HCT116 (cell line): ENCODE measurements at regions not wholly inside any gene's neighbourhood (a gene's known extent, or its start where the extent isn't known, plus 50 kb on each side); places are given as distances from the start of the nearest gene placed in this dataset.

Experiments
- ATAC-seq: fragments of 200-7000 bp; cut with Tn5 transposase; 2 replicates; pipeline ENCODE4 v1.9.1; 2020; ENCODE audit warnings: mild to moderate bottlenecking, moderate library complexity
- BruUV-seq: library from RNA; stranded (reverse); fragments of 400-500 nt; replicated peaks from 2 replicates; lab custom pipeline; 2021; lab: Mats Ljungman, UMichigan
- CTCF ChIA-PET: fragments of 300-600 bp; sonication (Branson Sonifier 250); formaldehyde crosslinking; loops from one replicate; lab custom pipeline; 2021; ENCODE audit warnings: antibody characterized with exemption; lab: Charles Lee
- POLR2A ChIA-PET: fragments of 300-600, 350-600 bp; sonication (Branson Sonifier 250); formaldehyde crosslinking; loops from one replicate; lab custom pipeline; 2021; ENCODE audit warnings: antibody characterized with exemption; lab: Charles Lee
- RAD21 ChIA-PET, 2 experiments: fragments of 300-600 bp; sonication (Branson Sonifier 250); formaldehyde crosslinking; loops; one replicate each; lab custom pipeline; 2023; ENCODE audit warnings: low total read pairs in 2 of 2; ENCODE audit not compliant: uncharacterized antibody in 2 of 2, unreplicated experiment in 2 of 2, low non-redundant PET in 1 of 2; lab: Charles Lee
- DNase-seq: peaks from one replicate; pipeline ENCODE4 v3.0.0-alpha.2; 2010; ENCODE audit warnings: low read depth, low spot score
- H2AFZ ChIP-seq: fragments of 200-600 bp; shearing (Covaris generic), sonication (generic); 2 replicates; pipeline ENCODE4 v1.6.1; 2017; ENCODE audit warnings: low read depth, mixed run types, mixed read lengths, antibody characterized with exemption, low read length; ENCODE audit not compliant: poor library complexity, severe bottlenecking
- H3K27ac ChIP-seq: 2 replicates; pipeline ENCODE4 v1.5.1; 2012; ENCODE audit warnings: low read depth, low read length
- H3K27me3 ChIP-seq: fragments of 200-600 bp; sonication (generic); 2 replicates; pipeline ENCODE4 v1.6.1; 2016; ENCODE audit warnings: mixed run types, low read length, mixed read lengths; ENCODE audit not compliant: insufficient read depth
- H3K36me3 ChIP-seq, 2 experiments: fragments of 200-500 bp in 1 of 2; fragments of 200-600 bp in 1 of 2; sonication (Bioruptor generic) in 1 of 2; sonication (generic) in 1 of 2; 2 replicates each; pipeline versions ENCODE4 v1.5.1 to v1.6.1; 2014 to 2016; ENCODE audit warnings: low read length in 2 of 2, inconsistent platforms in 1 of 2, mixed read lengths in 1 of 2, mixed run types in 1 of 2; ENCODE audit not compliant: insufficient read depth in 2 of 2, control insufficient read depth in 1 of 2
- H3K4me1 ChIP-seq, 2 experiments: fragments of 200-600 bp in 1 of 2; sonication (generic) in 1 of 2; 2 replicates each; pipeline versions ENCODE4 v1.5.1 to v1.6.1; 2012 to 2017; ENCODE audit warnings: low read length in 2 of 2, inconsistent platforms in 1 of 2, mild to moderate bottlenecking in 1 of 2, mixed read lengths in 1 of 2, mixed run types in 1 of 2, moderate library complexity in 1 of 2; ENCODE audit not compliant: insufficient read depth in 2 of 2, control insufficient read depth in 1 of 2
- H3K4me2 ChIP-seq: fragments of 200-600 bp; sonication (generic); 2 replicates; pipeline ENCODE4 v1.6.1; 2017; ENCODE audit warnings: mixed run types, low read length, mixed read lengths
- H3K4me3 ChIP-seq, 2 experiments: fragments of 200-600 bp in 1 of 2; sonication (generic) in 1 of 2; replicated peaks in 1 of 2; 2 replicates each; pipeline ENCODE4 v1.5.1; 2011 to 2016; ENCODE audit warnings: low read length in 2 of 2, control low read depth in 1 of 2, low read depth in 1 of 2, mild to moderate bottlenecking in 1 of 2, mixed read lengths in 1 of 2, mixed run types in 1 of 2
- H3K79me2 ChIP-seq: fragments of 200-600 bp; sonication (generic); 2 replicates; pipeline ENCODE4 v1.6.1; 2017; ENCODE audit warnings: mild to moderate bottlenecking, mixed run types, low read length, moderate library complexity, mixed read lengths; ENCODE audit not compliant: insufficient read depth
- H3K9ac ChIP-seq: fragments of 200-600 bp; sonication (generic); 2 replicates; pipeline ENCODE4 v1.6.1; 2016; ENCODE audit warnings: low read length, mixed read lengths
- H3K9me2 ChIP-seq: fragments of 200-600 bp; sonication (generic), shearing (Covaris generic); 2 replicates; pipeline ENCODE4 v1.6.1; 2017; ENCODE audit warnings: mixed run types, mild to moderate bottlenecking, moderate library complexity; ENCODE audit not compliant: insufficient read depth
- H3K9me3 ChIP-seq, 2 experiments: fragments of 200-500 bp in 1 of 2; fragments of 200-600 bp in 1 of 2; sonication (Bioruptor generic) in 1 of 2; sonication (generic) in 1 of 2; 2 replicates each; pipeline ENCODE4 v1.6.1; 2014 to 2017; ENCODE audit warnings: low read length in 2 of 2, mixed read lengths in 2 of 2, inconsistent platforms in 1 of 2, low read depth in 1 of 2, mild to moderate bottlenecking in 1 of 2, mixed run types in 1 of 2, moderate library complexity in 1 of 2; ENCODE audit not compliant: control insufficient read depth in 1 of 2, insufficient read depth in 1 of 2
- H4K20me1 ChIP-seq: fragments of 200-600 bp; sonication (generic), shearing (Covaris generic); 2 replicates; pipeline ENCODE4 v1.6.1; 2017; ENCODE audit warnings: mixed run types, mild to moderate bottlenecking, moderate library complexity; ENCODE audit not compliant: insufficient read depth
- CBX3 ChIP-seq: IDR thresholded peaks from 2 replicates; pipeline ENCODE4 v1.6.1; 2012; ENCODE audit warnings: low read depth
- CEBPB ChIP-seq: IDR thresholded peaks from 2 replicates; pipeline ENCODE4 v1.6.1; 2012; ENCODE audit warnings: low read depth
- EGR1 ChIP-seq: IDR thresholded peaks from 2 replicates; pipeline ENCODE4 v1.6.1; 2012; ENCODE audit warnings: low read depth
- ELF1 ChIP-seq: IDR thresholded peaks from 2 replicates; pipeline ENCODE4 v1.6.1; 2012; ENCODE audit warnings: low read depth, borderline replicate concordance
- EZH2phosphoT487 ChIP-seq: fragments of 200-600 bp; IDR thresholded peaks from 2 replicates; pipeline ENCODE4 v1.6.1; 2018; ENCODE audit warnings: antibody characterized with exemption, borderline replicate concordance
- JUND ChIP-seq: IDR thresholded peaks from 2 replicates; pipeline ENCODE4 v1.6.1; 2012
- SIN3A ChIP-seq: IDR thresholded peaks from 2 replicates; pipeline ENCODE4 v1.6.1; 2012; ENCODE audit warnings: low read depth
- SP1 ChIP-seq: IDR thresholded peaks from 2 replicates; pipeline ENCODE4 v1.6.1; 2012; ENCODE audit warnings: low read depth
- SRF ChIP-seq: IDR thresholded peaks from 2 replicates; pipeline ENCODE4 v1.6.1; 2012; ENCODE audit warnings: low read depth
- TCF7L2 ChIP-seq: IDR thresholded peaks from 2 replicates; pipeline ENCODE4 v1.7.0; 2011; ENCODE audit warnings: borderline replicate concordance, inconsistent platforms; ENCODE audit not compliant: insufficient read depth, insufficient read length; ENCODE audit errors: extremely low read depth
- intact Hi-C: fragments of 100-400 bp; cut with micrococcal nuclease; formaldehyde crosslinking; loops from 2 replicates; pipeline ENCODE4 v1.10.0; 2022
- TF ChIP-seq, protein P1 (sequence below): IDR thresholded peaks from 2 replicates; pipeline ENCODE4 v1.6.1; 2012; ENCODE audit warnings: low read depth
- TF ChIP-seq, protein P2 (sequence below): IDR thresholded peaks from 2 replicates; pipeline ENCODE4 v1.6.1; 2011; ENCODE audit warnings: mild to moderate bottlenecking, low read length, moderate library complexity; ENCODE audit not compliant: insufficient replicate concordance; ENCODE audit errors: extremely low read depth

DNA sequence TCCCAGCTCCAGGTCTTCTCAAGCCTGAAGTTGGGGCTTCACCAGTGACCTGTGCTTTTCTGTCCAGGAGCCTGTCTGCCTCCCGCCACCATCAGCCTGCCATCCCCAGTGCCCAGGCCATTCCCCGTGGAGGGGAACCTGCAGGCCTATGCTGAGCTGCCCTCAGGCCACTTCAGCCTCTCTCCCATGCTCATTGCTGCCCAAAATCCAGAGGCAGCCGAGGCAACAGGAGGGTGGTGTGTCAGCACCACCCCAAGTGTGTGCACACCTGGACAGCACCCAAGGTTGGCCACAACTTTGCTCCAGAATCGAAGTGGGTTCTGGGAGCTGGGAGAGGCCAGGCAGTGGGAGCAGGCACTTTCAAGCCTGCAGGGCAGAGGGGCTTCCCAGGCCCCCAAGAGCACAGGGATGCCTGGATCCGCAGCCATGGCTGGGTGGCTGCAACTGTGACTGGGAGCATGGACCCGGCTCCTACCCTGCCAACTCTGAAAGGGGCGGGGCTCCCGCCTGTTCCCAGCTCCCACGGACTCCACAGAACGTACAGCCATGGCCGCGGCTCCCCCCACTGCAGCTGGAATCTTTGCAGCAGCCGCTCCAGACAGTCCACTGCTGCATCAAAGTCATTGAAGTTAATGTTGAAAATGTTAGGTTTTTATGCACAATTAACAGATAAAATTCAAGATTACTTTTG, 1747.0 kb downstream of the OLFM4 start:
- Histone ChIP-seq H3K27me3 (no peaks in the 10 kb centered on the region), H3K4me2 (no peak overlapping the region), H2AFZ (no peak overlapping the region), H4K20me1 (no peaks in the 10 kb centered on the region), H3K36me3 (no peaks in the 10 kb centered on the region), H3K4me3 (no peak overlapping the region), H3K9me3 (peaks cover 4 to 17% of the 10 kb centered on the region in 2 experiments; a peak in 3 of 4 replicates), H3K9ac (no peak overlapping the region), H3K27ac (no peak overlapping the region), H3K4me1 (no peaks in the 10 kb centered on the region), H3K79me2 (no peaks in the 10 kb centered on the region), H3K9me2 (no peaks in the 10 kb centered on the region)
- ChIA-PET CTCF (no interaction called here), RAD21 (no interaction called here), POLR2A (no interaction called here)
- BruUV-seq: no TSS peak
- ATAC-seq (no peak), DNase-seq (no peak)
- intact Hi-C loops: no loop called here
- TF ChIP-seq SP1 (no peak), CEBPB (no peak), EGR1 (no peak)

DNA sequence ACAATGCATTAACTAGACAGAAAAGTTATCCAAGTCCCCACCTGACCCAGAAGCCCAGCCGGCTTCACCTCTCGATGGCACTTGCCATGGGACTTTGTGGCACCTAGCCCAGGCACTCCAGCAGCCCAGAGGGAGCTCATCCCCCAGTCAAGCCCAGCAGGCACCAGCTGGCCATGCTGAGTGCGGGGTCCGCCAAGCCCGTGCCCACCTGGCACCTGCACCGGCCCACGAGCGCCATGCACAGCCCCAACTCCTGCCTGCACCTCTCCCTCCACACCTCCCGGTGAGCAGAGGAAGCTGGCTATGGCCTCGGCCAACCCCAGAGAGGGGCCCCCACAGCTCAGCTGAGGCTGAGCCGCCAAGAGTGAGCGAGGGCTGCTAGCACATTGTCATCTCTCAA, 1759.1 kb downstream of the OLFM4 start:
- Histone ChIP-seq H2AFZ (no peak overlapping the region), H3K9me2 (no peaks in the 10 kb centered on the region), H3K27me3 (no peaks in the 10 kb centered on the region), H3K36me3 (no peaks in the 10 kb centered on the region), H3K79me2 (no peaks in the 10 kb centered on the region), H3K9me3 (peaks cover 8 to 11% of the 10 kb centered on the region in 2 experiments; a peak in 2 of 4 replicates), H3K27ac (no peak overlapping the region), H3K9ac (no peak overlapping the region), H4K20me1 (no peaks in the 10 kb centered on the region), H3K4me2 (no peak overlapping the region), H3K4me1 (no peaks in the 10 kb centered on the region), H3K4me3 (no peak overlapping the region)
- ChIA-PET POLR2A (no interaction called here), CTCF (no interaction called here), RAD21 (no interaction called here)
- no TSS peak for BruUV-seq
- TF ChIP-seq JUND (no peak), TCF7L2 (no peak), ELF1 (no peak), SRF (no peak), CBX3 (no peak), EZH2phosphoT487 (no peak), SIN3A (no peak), CEBPB (no peak)
- TF ChIP-seq, protein P1, sequence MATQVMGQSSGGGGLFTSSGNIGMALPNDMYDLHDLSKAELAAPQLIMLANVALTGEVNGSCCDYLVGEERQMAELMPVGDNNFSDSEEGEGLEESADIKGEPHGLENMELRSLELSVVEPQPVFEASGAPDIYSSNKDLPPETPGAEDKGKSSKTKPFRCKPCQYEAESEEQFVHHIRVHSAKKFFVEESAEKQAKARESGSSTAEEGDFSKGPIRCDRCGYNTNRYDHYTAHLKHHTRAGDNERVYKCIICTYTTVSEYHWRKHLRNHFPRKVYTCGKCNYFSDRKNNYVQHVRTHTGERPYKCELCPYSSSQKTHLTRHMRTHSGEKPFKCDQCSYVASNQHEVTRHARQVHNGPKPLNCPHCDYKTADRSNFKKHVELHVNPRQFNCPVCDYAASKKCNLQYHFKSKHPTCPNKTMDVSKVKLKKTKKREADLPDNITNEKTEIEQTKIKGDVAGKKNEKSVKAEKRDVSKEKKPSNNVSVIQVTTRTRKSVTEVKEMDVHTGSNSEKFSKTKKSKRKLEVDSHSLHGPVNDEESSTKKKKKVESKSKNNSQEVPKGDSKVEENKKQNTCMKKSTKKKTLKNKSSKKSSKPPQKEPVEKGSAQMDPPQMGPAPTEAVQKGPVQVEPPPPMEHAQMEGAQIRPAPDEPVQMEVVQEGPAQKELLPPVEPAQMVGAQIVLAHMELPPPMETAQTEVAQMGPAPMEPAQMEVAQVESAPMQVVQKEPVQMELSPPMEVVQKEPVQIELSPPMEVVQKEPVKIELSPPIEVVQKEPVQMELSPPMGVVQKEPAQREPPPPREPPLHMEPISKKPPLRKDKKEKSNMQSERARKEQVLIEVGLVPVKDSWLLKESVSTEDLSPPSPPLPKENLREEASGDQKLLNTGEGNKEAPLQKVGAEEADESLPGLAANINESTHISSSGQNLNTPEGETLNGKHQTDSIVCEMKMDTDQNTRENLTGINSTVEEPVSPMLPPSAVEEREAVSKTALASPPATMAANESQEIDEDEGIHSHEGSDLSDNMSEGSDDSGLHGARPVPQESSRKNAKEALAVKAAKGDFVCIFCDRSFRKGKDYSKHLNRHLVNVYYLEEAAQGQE: no peak
- TF ChIP-seq, protein P2, sequence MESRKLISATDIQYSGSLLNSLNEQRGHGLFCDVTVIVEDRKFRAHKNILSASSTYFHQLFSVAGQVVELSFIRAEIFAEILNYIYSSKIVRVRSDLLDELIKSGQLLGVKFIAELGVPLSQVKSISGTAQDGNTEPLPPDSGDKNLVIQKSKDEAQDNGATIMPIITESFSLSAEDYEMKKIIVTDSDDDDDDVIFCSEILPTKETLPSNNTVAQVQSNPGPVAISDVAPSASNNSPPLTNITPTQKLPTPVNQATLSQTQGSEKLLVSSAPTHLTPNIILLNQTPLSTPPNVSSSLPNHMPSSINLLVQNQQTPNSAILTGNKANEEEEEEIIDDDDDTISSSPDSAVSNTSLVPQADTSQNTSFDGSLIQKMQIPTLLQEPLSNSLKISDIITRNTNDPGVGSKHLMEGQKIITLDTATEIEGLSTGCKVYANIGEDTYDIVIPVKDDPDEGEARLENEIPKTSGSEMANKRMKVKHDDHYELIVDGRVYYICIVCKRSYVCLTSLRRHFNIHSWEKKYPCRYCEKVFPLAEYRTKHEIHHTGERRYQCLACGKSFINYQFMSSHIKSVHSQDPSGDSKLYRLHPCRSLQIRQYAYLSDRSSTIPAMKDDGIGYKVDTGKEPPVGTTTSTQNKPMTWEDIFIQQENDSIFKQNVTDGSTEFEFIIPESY: no peak
- intact Hi-C loops: no loop called here
- no peak for ATAC-seq
- DNase-seq: no peak
